ENCODE measurements at regions not wholly inside any gene's neighbourhood (a gene's known extent, or its start where the extent isn't known, plus 50 kb on each side); places are given as distances from the start of the nearest gene placed in this dataset.

- TF ChIP-seq, protein P1, sequence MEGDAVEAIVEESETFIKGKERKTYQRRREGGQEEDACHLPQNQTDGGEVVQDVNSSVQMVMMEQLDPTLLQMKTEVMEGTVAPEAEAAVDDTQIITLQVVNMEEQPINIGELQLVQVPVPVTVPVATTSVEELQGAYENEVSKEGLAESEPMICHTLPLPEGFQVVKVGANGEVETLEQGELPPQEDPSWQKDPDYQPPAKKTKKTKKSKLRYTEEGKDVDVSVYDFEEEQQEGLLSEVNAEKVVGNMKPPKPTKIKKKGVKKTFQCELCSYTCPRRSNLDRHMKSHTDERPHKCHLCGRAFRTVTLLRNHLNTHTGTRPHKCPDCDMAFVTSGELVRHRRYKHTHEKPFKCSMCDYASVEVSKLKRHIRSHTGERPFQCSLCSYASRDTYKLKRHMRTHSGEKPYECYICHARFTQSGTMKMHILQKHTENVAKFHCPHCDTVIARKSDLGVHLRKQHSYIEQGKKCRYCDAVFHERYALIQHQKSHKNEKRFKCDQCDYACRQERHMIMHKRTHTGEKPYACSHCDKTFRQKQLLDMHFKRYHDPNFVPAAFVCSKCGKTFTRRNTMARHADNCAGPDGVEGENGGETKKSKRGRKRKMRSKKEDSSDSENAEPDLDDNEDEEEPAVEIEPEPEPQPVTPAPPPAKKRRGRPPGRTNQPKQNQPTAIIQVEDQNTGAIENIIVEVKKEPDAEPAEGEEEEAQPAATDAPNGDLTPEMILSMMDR (IDR thresholded peaks at IDR 0.05) = no peak
- no peak for TF ChIP-seq POLR2A (IDR thresholded peaks at IDR 0.05)
Observed at GRCh38 chr2:144042751-144043150, 477.2 kb downstream of the ZEB2 start.
